ENCODE measurements at regions not wholly inside any gene's neighbourhood (a gene's known extent, or its start where the extent isn't known, plus 50 kb on each side); places are given as distances from the start of the nearest gene placed in this dataset.

DNA sequence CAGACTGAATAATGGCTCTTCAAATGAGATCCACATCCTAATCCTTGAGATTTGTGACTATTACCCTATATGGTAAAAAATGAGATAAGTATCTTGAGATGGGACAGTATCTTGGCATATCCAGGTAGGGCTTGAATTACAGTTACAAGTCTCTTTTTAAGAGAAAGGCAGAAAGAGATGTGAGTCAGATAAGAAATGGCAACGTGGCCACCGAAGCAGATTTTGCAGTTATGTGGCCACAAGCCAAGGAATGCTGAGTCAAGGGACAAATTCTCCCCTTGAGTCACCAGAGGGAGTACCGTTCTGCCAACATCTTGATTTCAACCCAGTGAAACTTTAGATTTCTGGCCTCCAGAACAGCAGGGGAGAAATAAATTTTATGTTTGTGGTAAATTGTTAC, 1983.0 kb upstream of the C9orf72 start:
- ATAC-seq = no peak
- TF ChIP-seq, protein P1, sequence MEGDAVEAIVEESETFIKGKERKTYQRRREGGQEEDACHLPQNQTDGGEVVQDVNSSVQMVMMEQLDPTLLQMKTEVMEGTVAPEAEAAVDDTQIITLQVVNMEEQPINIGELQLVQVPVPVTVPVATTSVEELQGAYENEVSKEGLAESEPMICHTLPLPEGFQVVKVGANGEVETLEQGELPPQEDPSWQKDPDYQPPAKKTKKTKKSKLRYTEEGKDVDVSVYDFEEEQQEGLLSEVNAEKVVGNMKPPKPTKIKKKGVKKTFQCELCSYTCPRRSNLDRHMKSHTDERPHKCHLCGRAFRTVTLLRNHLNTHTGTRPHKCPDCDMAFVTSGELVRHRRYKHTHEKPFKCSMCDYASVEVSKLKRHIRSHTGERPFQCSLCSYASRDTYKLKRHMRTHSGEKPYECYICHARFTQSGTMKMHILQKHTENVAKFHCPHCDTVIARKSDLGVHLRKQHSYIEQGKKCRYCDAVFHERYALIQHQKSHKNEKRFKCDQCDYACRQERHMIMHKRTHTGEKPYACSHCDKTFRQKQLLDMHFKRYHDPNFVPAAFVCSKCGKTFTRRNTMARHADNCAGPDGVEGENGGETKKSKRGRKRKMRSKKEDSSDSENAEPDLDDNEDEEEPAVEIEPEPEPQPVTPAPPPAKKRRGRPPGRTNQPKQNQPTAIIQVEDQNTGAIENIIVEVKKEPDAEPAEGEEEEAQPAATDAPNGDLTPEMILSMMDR (IDR thresholded peaks at IDR 0.05) = no peak
- peaks cover 0 to 2% of the 10 kb centered on the region in 2 donors for H3K9me3 ChIP-seq

DNA sequence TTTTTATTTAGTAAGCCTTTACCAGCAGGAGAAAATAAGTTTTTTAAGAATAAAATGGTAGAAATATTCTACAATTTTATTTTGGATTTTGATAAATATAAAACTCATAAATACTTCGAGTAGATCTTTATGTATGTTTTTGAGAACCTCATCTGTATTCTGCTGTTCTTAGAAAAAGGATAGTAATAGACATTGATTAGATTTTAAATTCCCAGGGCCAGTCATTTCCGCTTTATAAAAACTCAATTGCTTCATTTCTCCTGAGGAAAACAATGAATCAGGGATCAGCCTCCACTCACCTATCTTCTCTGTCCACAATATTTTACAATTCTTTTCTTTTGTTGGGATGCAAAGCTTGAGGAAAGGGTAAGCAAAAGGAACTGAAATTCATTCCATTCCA, 1983.5 kb upstream of the C9orf72 start:
- DNase-seq = no peak
- Histone ChIP-seq H3K4me3 (no peak overlapping the region), H3K27me3 (no peaks in the 10 kb centered on the region), H3K36me3 (no peaks in the 10 kb centered on the region), H3K9me3 (peaks cover 0 to 2% of the 10 kb centered on the region in 2 donors), H3K27ac (no peak overlapping the region), H3K4me1 (no peaks in the 10 kb centered on the region)
- TF ChIP-seq, protein P1 (IDR thresholded peaks at IDR 0.05) = no peak
- intact Hi-C loops (cut with DNase I) = no loop called here
- no peak for ATAC-seq

More for the DNA sequence above, 1983.0 kb upstream of the C9orf72 start:
- intact Hi-C loops (cut with DNase I) = no loop called here
- no peak for DNase-seq
- no peak overlapping the region for H3K4me3 ChIP-seq
- H3K27ac ChIP-seq = no peak overlapping the region
- H3K4me1 ChIP-seq = no peaks in the 10 kb centered on the region
- no peaks in the 10 kb centered on the region for H3K36me3 ChIP-seq
- no peaks in the 10 kb centered on the region for H3K27me3 ChIP-seq

DNA sequence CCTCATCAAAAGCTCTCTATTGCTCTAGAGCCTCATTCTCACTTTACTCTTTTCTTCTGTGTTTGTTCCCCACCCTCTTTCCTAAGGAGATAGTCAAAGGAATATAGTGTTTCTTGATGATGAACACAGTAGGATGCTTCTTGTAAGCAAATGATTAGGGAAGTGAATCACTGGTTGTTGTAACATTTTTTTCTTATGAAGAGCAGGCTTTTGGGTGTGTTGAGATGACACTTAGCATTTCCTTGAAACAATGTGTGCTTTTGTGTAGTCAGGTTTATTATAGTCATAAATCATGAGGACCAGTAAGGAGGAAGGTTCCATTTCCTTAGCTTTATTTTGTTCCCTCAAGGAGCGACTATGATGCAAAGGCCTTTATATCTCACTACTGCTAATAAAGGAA, 1991.3 kb upstream of the C9orf72 start:
- ATAC-seq (no peak), DNase-seq (no peak)
- Histone ChIP-seq H3K9me3 (no peaks in the 10 kb centered on the region), H3K4me3 (no peak overlapping the region), H3K4me1 (no peaks in the 10 kb centered on the region), H3K27me3 (no peaks in the 10 kb centered on the region), H3K27ac (no peak overlapping the region), H3K36me3 (no peaks in the 10 kb centered on the region)
- intact Hi-C loops (cut with DNase I) = no loop called here
- TF ChIP-seq, protein P1 (IDR thresholded peaks at IDR 0.05) = no peak

DNA sequence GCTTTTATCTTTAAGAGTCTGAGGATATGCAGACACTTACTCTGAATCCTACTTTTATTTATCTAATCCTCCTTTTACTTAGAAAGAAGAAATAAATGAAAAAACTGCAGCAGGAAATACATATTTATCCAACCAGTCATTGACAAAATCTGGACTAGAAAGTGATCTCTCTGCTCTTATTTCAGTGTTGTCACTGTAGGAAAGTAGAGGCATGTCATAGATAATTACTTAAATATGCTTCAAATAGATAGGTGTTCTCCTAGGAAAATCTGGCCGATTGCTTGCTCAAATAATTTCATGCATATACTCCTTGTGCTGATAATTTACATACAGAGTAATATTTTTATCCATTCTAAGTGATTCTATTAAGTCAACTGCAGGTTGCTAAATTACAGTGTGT, 2001.9 kb upstream of the C9orf72 start:
- Histone ChIP-seq H3K4me1 (no peaks in the 10 kb centered on the region), H3K9me3 (peaks cover 0 to 3% of the 10 kb centered on the region in 2 donors), H3K27me3 (no peaks in the 10 kb centered on the region), H3K4me3 (no peak overlapping the region), H3K27ac (no peak overlapping the region), H3K36me3 (no peaks in the 10 kb centered on the region)
- DNase-seq (no peak), ATAC-seq (no peak)
- intact Hi-C loops (cut with DNase I) = no loop called here
- TF ChIP-seq, protein P1 (IDR thresholded peaks at IDR 0.05) = no peak

DNA sequence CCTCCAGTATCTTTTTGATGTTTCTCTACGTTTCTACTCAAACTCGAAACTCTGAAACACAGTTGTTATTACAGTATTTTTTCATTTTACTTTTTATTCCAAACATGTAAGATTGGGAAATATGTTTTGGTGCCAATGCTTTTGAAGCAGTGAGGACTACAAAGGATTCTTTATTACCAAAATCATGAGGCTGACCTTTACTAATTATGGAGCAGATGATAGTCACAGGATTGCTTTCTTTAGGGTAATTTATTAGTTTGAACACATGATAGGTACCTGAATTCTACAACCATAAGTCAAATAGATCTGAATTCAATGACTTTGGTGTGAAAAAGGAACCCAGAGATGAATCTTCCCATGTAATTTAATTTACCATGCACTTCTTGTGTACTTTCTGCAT, 2015.1 kb upstream of the C9orf72 start:
- no peaks in the 10 kb centered on the region for H3K9me3 ChIP-seq
- H3K27ac ChIP-seq = no peak overlapping the region
- H3K4me1 ChIP-seq = no peaks in the 10 kb centered on the region
- no peak for DNase-seq
- no peak for ATAC-seq
- TF ChIP-seq, protein P1 (IDR thresholded peaks at IDR 0.05) = no peak
- H3K36me3 ChIP-seq = no peaks in the 10 kb centered on the region
- H3K27me3 ChIP-seq = no peaks in the 10 kb centered on the region
- H3K4me3 ChIP-seq = no peak overlapping the region
- intact Hi-C loops (cut with DNase I) = no loop called here
